ENCODE measurements at regions not wholly inside any gene's neighbourhood (a gene's known extent, or its start where the extent isn't known, plus 50 kb on each side); places are given as distances from the start of the nearest gene placed in this dataset.

DNA sequence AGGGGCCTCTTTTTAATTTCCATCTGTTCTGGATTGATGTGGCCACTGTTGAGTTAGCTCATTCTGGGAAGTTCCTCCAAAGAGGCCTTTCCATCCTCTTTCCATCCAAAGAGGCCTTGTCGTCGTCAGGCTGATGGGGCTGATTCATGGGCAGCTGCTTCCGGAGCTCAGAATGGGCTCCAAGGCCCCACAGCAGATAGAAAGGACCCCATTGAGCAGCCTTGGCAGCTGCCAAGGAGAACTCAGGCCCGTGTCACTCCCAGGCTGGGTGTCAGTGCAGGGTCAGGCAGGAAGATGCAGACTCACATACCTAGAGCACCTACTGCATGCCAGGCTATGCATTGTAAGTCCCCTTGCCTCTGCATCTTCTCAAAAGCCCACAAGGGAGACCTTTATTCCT, 524.1 kb downstream of the MIAT start:
- no peak for TF ChIP-seq POLR2A (IDR thresholded peaks at IDR 0.05)
- TF ChIP-seq, protein P1, sequence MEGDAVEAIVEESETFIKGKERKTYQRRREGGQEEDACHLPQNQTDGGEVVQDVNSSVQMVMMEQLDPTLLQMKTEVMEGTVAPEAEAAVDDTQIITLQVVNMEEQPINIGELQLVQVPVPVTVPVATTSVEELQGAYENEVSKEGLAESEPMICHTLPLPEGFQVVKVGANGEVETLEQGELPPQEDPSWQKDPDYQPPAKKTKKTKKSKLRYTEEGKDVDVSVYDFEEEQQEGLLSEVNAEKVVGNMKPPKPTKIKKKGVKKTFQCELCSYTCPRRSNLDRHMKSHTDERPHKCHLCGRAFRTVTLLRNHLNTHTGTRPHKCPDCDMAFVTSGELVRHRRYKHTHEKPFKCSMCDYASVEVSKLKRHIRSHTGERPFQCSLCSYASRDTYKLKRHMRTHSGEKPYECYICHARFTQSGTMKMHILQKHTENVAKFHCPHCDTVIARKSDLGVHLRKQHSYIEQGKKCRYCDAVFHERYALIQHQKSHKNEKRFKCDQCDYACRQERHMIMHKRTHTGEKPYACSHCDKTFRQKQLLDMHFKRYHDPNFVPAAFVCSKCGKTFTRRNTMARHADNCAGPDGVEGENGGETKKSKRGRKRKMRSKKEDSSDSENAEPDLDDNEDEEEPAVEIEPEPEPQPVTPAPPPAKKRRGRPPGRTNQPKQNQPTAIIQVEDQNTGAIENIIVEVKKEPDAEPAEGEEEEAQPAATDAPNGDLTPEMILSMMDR (IDR thresholded peaks at IDR 0.05 in 4 of 5, conservative IDR thresholded peaks at IDR 0.05 in 1 of 5), result no peak

Measured in gastrocnemius medialis (tissue), 4 donors.